ENCODE measurements at regions not wholly inside any gene's neighbourhood (a gene's known extent, or its start where the extent isn't known, plus 50 kb on each side); places are given as distances from the start of the nearest gene placed in this dataset.

GRCh38 chr16:27721531-27722181, 171.7 kb downstream of the KATNIP start:
- TF ChIP-seq PAX5 (IDR thresholded peaks at IDR 0.05; ENCODE audit: insufficient read depth, low read length, severe bottlenecking) (no peak), POLR2A (IDR thresholded peaks at IDR 0.05; ENCODE audit: low read depth, low read length) (no peak), SPI1 (IDR thresholded peaks at IDR 0.05; ENCODE audit: low read depth, low read length) (no peak), TAF1 (IDR thresholded peaks at IDR 0.05; ENCODE audit: low read depth, low read length) (no peak), POLR2AphosphoS5 (IDR thresholded peaks at IDR 0.05; ENCODE audit: low read depth, low read length) (no peak), POU2F2 (IDR thresholded peaks at IDR 0.05; ENCODE audit: low read depth, low read length) (no peak)
- FAIRE-seq (no peak), DNase-seq (ENCODE audit: insufficient read length, low spot score) (no peak)

- no peak for DNase-seq (ENCODE audit: insufficient read length, low spot score)
- TF ChIP-seq PAX5 (IDR thresholded peaks at IDR 0.05; ENCODE audit: insufficient read depth, low read length, severe bottlenecking) (no peak), SPI1 (IDR thresholded peaks at IDR 0.05; ENCODE audit: low read depth, low read length) (no peak), POLR2AphosphoS5 (IDR thresholded peaks at IDR 0.05; ENCODE audit: low read depth, low read length) (no peak), POU2F2 (IDR thresholded peaks at IDR 0.05; ENCODE audit: low read depth, low read length) (no peak), POLR2A (IDR thresholded peaks at IDR 0.05; ENCODE audit: low read depth, low read length) (no peak), TAF1 (IDR thresholded peaks at IDR 0.05; ENCODE audit: low read depth, low read length) (no peak)
- no peak for FAIRE-seq
Measured at GRCh38 chr16:27722207-27722606, 172.3 kb downstream of the KATNIP start.

- FAIRE-seq (no peak), DNase-seq (ENCODE audit: insufficient read length, low spot score) (no peak)
- TF ChIP-seq SPI1 (IDR thresholded peaks at IDR 0.05; ENCODE audit: low read depth, low read length) (no peak), POLR2AphosphoS5 (IDR thresholded peaks at IDR 0.05; ENCODE audit: low read depth, low read length) (no peak), PAX5 (IDR thresholded peaks at IDR 0.05; ENCODE audit: insufficient read depth, low read length, severe bottlenecking) (no peak), POU2F2 (IDR thresholded peaks at IDR 0.05; ENCODE audit: low read depth, low read length) (no peak), TAF1 (IDR thresholded peaks at IDR 0.05; ENCODE audit: low read depth, low read length) (no peak), POLR2A (IDR thresholded peaks at IDR 0.05; ENCODE audit: low read depth, low read length) (no peak)
Measured at GRCh38 chr16:27722892-27723450, 173.0 kb downstream of the KATNIP start.

- TF ChIP-seq POLR2A (IDR thresholded peaks at IDR 0.05; ENCODE audit: low read depth, low read length) = no peak
- no peak for TF ChIP-seq POLR2AphosphoS5 (IDR thresholded peaks at IDR 0.05; ENCODE audit: low read depth, low read length)
- TF ChIP-seq SPI1 (IDR thresholded peaks at IDR 0.05; ENCODE audit: low read depth, low read length) = no peak
- FAIRE-seq = no peak
- DNase-seq (ENCODE audit: insufficient read length, low spot score) = no peak
Measured at GRCh38 chr16:27723711-27724481, 174.0 kb downstream of the KATNIP start.

DNA sequence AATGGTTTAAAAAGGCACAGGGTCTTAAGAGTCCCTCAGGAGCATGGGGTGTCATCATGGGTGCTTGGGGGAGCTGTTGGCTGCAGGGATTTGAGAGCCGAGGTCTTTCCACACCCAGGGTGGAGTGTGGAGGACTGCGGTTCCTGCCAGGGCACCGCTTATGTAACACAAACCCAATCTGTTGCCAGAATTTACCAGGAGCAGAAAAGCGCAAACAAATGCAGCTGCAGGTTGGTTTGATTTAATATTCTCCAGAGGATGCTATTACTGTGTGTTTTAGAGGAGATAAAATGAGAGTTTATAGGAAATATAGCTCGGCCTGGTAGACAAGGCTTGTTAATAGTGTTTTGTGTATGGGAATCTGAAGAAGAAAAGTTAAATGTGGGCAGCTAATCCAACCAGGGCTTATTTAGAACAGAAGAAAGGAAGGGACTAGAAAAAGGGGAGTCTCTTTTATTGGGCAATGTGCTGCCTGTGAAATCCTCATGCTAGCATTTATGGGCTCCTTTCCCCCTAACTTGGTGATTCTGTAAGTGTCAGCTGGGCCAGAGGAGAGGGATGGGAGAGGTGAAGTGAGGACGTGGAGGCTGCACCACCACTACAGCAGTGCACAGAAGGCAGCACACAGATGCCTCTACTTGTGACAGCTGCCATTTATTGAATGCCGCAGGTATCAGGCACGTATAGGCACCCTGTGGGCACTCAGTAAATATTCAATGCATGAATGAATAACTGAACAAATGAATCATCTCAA, 174.7 kb downstream of the KATNIP start:
- TF ChIP-seq TAF1 (IDR thresholded peaks at IDR 0.05; ENCODE audit: low read depth, low read length) (no peak), SPI1 (IDR thresholded peaks at IDR 0.05; ENCODE audit: low read depth, low read length) (no peak), POLR2AphosphoS5 (IDR thresholded peaks at IDR 0.05; ENCODE audit: low read depth, low read length) (no peak), POLR2A (IDR thresholded peaks at IDR 0.05; ENCODE audit: low read depth, low read length) (no peak), PAX5 (IDR thresholded peaks at IDR 0.05; ENCODE audit: insufficient read depth, low read length, severe bottlenecking) (no peak), POU2F2 (IDR thresholded peaks at IDR 0.05; ENCODE audit: low read depth, low read length) (no peak)
- DNase-seq (ENCODE audit: insufficient read length, low spot score) (no peak), FAIRE-seq (no peak)

DNA sequence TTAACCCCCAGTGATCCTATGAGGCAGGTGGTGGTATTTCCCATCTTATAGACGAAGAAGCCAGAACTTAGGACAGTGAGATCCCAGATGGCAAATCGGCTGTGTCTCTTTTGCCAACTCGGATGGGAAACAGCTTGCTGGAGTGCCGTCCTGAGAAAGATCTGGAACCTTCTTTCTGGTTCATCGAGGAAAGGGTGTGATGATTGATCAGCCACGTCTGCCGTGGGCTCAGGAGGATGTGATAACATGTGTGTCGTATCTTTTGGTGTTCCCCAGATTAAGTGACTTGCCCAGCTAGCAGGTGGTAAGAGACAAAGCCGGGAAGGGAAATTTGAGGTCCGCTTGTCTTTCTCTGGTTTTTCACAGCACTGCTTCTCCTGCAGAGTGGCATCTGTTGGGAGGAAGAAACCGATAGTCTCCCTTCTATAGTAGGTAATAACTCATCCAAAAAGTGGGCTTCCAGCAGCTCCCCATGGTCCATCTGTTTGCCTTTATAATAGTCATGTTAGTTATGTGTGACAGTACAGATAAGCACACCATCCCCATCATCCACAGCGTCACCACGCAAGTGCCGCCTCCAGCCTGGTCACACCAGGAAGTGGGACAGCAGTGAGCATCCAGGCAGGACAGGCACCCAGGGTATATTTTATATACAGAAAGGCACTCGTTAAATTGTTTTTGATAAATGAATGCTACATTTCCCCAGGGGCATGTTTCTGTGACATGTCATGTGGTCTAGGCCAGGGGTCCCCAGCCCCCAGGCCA, 175.5 kb downstream of the KATNIP start:
- no peak for DNase-seq (ENCODE audit: insufficient read length, low spot score)
- no peak for FAIRE-seq
- no peak for TF ChIP-seq POU2F2 (IDR thresholded peaks at IDR 0.05; ENCODE audit: low read depth, low read length)
- TF ChIP-seq TAF1 (IDR thresholded peaks at IDR 0.05; ENCODE audit: low read depth, low read length) = no peak
- TF ChIP-seq SPI1 (IDR thresholded peaks at IDR 0.05; ENCODE audit: low read depth, low read length) = no peak
- TF ChIP-seq PAX5 (IDR thresholded peaks at IDR 0.05; ENCODE audit: insufficient read depth, low read length, severe bottlenecking) = no peak
- no peak for TF ChIP-seq POLR2A (IDR thresholded peaks at IDR 0.05; ENCODE audit: low read depth, low read length)
- TF ChIP-seq POLR2AphosphoS5 (IDR thresholded peaks at IDR 0.05; ENCODE audit: low read depth, low read length) = no peak

DNA sequence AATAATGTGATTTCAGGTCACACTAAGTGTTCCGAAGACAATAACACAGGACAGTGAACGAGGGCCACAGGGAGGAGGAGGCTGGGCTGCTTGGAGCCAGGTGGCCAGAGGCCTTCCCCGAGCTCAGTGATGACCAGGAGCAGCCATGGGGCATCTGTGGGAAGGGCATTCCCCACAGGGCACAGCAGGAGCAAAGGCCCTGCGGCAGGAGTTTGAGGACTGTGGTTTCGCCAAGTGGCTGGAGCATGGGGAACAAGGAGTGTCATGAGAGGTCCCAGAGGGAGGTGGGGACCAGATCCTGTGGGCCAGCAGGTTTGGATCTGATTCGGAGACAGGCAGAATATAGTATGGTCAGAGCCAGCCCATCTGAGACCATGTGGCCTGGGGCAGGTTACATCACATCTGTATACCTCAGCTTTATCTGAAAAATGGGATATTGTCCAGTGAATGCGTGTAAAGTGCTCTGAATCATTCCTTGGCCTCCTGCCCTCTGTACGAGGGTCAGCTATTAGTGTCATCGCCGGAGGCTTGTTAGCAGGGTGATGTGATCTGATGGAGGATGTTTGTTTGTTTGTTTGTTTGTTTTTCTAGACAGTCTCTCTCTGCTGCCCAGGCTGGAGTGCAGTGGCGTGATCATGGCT, 176.8 kb downstream of the KATNIP start:
- TF ChIP-seq TAF1 (IDR thresholded peaks at IDR 0.05; ENCODE audit: low read depth, low read length) (no peak), SPI1 (IDR thresholded peaks at IDR 0.05; ENCODE audit: low read depth, low read length) (no peak), POLR2A (IDR thresholded peaks at IDR 0.05; ENCODE audit: low read depth, low read length) (no peak), POLR2AphosphoS5 (IDR thresholded peaks at IDR 0.05; ENCODE audit: low read depth, low read length) (no peak), POU2F2 (IDR thresholded peaks at IDR 0.05; ENCODE audit: low read depth, low read length) (no peak)
- DNase-seq (ENCODE audit: insufficient read length, low spot score) (no peak), FAIRE-seq (no peak)

- FAIRE-seq (no peak), DNase-seq (ENCODE audit: insufficient read length, low spot score) (no peak)
- no peak for TF ChIP-seq SPI1 (IDR thresholded peaks at IDR 0.05; ENCODE audit: low read depth, low read length)
- TF ChIP-seq TAF1 (IDR thresholded peaks at IDR 0.05; ENCODE audit: low read depth, low read length) = no peak
- no peak for TF ChIP-seq POLR2A (IDR thresholded peaks at IDR 0.05; ENCODE audit: low read depth, low read length)
- no peak for TF ChIP-seq PAX5 (IDR thresholded peaks at IDR 0.05; ENCODE audit: insufficient read depth, low read length, severe bottlenecking)
- no peak for TF ChIP-seq POU2F2 (IDR thresholded peaks at IDR 0.05; ENCODE audit: low read depth, low read length)
- no peak for TF ChIP-seq POLR2AphosphoS5 (IDR thresholded peaks at IDR 0.05; ENCODE audit: low read depth, low read length)
Measured at GRCh38 chr16:27727941-27728340, 178.0 kb downstream of the KATNIP start.
